ENCODE measurements at regions not wholly inside any gene's neighbourhood (a gene's known extent, or its start where the extent isn't known, plus 50 kb on each side); places are given as distances from the start of the nearest gene placed in this dataset.

DNA sequence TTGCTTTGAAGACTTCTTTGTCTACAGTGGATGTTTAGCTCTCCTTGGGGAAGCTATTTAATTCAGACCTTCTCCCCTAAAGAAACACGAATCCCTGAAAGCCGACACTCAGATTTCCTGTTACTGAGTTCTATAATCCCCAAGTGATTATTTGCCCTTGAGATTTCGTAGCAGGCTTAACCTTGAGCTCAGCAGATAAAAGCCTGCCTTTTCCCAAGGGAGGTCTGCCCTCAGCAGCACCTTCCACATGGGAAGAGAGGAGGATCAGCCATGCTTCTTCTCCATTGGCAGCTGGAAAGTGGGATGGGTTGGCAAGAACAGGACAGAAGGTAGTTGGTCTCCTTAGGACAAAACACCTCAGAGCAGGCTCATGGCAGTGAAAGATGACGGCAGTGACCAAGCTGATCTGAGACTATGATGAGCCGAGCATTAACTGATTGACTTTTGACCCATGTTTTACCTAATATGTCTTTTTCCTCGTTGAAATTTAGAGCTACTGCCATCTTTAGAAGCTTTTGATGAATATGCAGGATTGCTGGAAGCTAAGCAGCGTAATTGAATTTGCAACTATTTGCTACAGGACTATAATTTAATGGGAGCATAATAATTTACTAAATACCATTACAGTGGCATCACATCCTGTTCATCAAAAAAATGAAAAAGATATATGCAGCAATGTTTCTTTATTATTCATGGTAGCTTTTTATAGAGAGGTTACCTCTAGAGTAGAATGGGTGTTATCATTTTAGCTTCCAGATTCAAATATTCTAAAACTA is 511.1 kb upstream of the ID2 start:
- no peak overlapping the region for H3K27ac Mint-ChIP-seq
- H3K27me3 Mint-ChIP-seq: no peaks in the 10 kb centered on the region
- peaks cover 6% of the 10 kb centered on the region for H3K9me3 Mint-ChIP-seq
- no peak overlapping the region for H3K4me3 Mint-ChIP-seq
- H3K4me1 Mint-ChIP-seq (ENCODE audit: low read depth): peaks cover 15% of the 10 kb centered on the region
- H3K36me3 Mint-ChIP-seq (ENCODE audit: low read depth): no peaks in the 10 kb centered on the region

DNA sequence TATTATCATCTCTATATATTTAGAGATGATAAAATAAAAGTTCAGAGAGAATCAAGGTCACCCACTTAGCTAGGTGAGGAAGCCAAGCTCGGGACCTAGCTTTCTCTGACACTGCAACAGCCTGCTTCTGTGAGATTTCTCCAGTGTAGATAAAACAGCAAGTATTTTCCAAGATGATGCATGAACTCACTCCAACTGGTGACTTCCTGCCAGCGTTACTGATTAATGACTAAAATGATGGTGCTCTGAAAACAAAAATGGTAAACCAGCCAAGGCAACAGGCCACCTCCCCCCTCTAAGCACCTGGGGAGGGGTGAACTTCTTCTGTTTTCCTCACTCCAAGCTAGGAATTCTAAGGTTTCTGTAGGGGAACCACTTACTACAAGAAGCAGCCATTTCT is 510.2 kb upstream of the ID2 start:
- Mint-ChIP-seq H3K4me3 (no peak overlapping the region), H3K36me3 (ENCODE audit: low read depth) (no peaks in the 10 kb centered on the region), H3K9me3 (peaks cover 6% of the 10 kb centered on the region), H3K27ac (no peak overlapping the region), H3K27me3 (no peaks in the 10 kb centered on the region), H3K4me1 (ENCODE audit: low read depth) (peaks cover 15% of the 10 kb centered on the region)

DNA sequence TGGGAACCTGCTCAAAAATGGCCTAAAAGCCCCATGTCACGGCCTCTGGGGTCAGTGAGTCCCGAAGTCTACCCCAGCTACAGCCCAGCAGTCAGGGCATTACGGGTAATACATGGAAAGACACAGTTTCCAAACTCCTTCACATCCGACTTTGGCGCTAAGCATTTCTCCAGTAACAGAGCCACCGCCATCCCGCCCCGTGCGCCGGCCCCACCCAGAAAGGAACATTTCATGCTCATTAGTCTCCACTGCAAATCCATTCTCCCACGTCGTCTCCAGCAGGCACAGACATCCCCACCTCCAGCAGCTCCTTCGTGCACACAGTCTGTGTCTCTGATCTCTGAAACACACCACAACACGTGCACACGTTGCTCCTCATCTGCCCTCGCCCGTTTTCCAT is 509.2 kb upstream of the ID2 start:
- Mint-ChIP-seq H3K9me3 (peaks cover 6% of the 10 kb centered on the region), H3K4me1 (ENCODE audit: low read depth) (peaks cover 15% of the 10 kb centered on the region), H3K27me3 (no peaks in the 10 kb centered on the region), H3K27ac (no peak overlapping the region), H3K36me3 (ENCODE audit: low read depth) (no peaks in the 10 kb centered on the region), H3K4me3 (no peak overlapping the region)

DNA sequence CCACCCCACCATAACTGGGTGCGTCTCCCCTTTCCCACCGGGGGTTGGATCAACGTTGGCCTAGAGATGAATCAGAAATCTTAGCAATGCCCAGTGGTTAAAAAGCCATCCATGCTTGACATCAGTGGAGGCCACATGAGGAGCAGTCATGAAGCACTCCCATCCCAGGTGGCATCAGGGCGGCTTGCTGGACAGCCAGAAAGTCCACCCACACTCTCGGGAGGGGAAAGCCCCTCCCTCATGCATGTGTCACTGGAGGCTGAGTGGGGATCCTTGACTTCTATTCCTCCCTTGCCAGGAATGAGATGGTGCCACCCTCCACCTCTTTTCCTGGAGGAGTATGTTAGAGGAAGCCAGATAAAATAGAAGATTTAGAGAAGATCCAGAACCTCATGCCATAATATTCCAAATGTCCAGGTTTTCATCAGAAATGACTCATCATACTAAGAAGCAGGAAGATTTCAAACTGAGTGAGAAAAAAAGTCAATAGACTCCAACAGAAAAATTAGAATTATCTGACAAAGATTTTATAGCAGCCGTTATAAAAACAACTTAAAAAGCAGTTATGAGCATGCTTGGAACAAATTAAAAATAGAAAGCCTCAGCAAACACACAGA is 507.1 kb upstream of the ID2 start:
- H3K27me3 Mint-ChIP-seq: no peaks in the 10 kb centered on the region
- H3K9me3 Mint-ChIP-seq: peaks cover 9% of the 10 kb centered on the region
- H3K36me3 Mint-ChIP-seq (ENCODE audit: low read depth): no peaks in the 10 kb centered on the region
- H3K4me3 Mint-ChIP-seq: no peak overlapping the region
- no peaks in the 10 kb centered on the region for H3K4me1 Mint-ChIP-seq (ENCODE audit: low read depth)
- no peak overlapping the region for H3K27ac Mint-ChIP-seq

DNA sequence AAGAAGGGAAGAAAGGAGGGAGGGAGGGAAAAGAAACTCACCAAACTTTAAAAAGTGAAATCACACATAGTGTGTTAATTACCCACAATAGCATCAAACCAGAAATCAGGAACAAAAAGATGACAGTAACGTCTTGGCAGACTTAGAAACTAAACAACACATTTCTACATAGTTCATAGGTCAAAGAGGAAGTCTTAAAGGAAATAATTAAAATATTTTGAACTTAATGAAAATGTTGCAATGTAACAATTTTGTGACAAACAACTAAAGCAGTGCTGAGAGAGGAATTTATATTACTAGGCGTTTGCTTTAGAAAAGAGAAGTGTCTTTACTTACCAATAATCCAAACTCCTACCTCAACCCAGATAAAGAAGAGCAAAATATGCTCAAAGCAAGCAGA is 505.0 kb upstream of the ID2 start:
- Mint-ChIP-seq H3K27me3 (no peaks in the 10 kb centered on the region), H3K9me3 (peaks cover 11% of the 10 kb centered on the region), H3K4me3 (no peak overlapping the region), H3K4me1 (ENCODE audit: low read depth) (no peaks in the 10 kb centered on the region), H3K27ac (no peak overlapping the region), H3K36me3 (ENCODE audit: low read depth) (no peaks in the 10 kb centered on the region)

DNA sequence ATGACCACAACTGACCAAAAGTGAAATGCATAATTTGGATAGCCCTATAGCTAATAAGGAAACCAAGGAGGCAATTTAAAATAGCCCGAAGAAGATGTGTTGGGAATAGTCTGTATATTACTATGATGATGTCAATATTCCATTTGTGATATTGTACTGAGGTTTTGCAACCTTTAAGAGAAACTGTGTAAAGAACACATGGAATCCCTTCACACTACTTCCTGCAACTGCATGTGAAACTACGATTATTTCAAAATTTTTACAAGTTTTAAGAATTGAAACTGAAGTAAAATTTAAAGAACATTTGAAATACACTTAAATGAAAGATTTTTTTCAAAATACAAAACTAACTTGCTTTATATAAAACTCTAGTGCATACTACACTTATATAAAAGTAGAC is 504.3 kb upstream of the ID2 start:
- Mint-ChIP-seq H3K27ac (no peak overlapping the region), H3K4me3 (no peak overlapping the region), H3K27me3 (no peaks in the 10 kb centered on the region), H3K36me3 (ENCODE audit: low read depth) (no peaks in the 10 kb centered on the region), H3K4me1 (ENCODE audit: low read depth) (no peaks in the 10 kb centered on the region), H3K9me3 (peaks cover 11% of the 10 kb centered on the region)

DNA sequence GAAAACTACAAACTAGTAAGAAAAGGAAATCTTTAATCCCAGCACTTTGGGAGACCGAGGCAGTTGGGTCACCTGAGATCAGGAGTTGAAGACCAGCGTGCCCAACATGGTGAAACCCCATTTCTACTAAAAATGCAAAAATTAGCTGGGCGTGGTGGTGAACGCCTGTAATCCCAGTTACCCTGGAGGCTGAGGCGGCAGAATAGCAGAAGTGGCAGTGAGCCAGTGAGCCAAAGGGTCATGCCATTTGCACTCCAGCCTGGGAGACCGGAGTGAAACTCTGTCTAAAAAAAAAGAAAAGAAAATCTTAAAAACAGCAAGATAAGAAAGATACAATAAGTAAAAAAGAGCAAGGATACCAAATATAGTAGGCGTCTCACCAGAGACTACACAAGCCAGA is 502.9 kb upstream of the ID2 start:
- Mint-ChIP-seq H3K27me3 (no peaks in the 10 kb centered on the region), H3K4me1 (ENCODE audit: low read depth) (no peaks in the 10 kb centered on the region), H3K36me3 (ENCODE audit: low read depth) (no peaks in the 10 kb centered on the region), H3K9me3 (peaks cover 11% of the 10 kb centered on the region), H3K27ac (no peak overlapping the region), H3K4me3 (no peak overlapping the region)

DNA sequence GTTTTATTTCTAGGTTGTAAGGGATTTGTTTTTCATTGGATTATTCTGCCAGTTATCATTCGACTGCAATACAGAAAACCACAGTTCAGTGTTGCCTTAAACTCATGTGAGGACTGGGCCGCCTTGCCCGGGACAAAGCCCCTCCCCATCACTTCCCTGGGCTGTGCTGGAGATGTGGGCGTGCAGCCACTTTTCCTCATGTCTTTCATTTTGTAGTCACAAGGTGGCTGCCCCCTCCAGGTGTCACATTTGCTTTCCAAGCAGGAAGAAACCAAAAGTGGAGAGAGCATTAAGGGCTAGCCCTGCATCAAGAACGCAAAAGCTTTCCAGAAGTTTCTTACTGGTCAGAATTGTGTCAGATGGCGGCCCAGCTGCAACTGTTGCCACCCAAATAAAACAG is 492.5 kb upstream of the ID2 start:
- H3K9me3 Mint-ChIP-seq: no peaks in the 10 kb centered on the region
- no peaks in the 10 kb centered on the region for H3K27me3 Mint-ChIP-seq
- no peak overlapping the region for H3K27ac Mint-ChIP-seq
- H3K4me1 Mint-ChIP-seq (ENCODE audit: low read depth): no peaks in the 10 kb centered on the region
- no peaks in the 10 kb centered on the region for H3K36me3 Mint-ChIP-seq (ENCODE audit: low read depth)
- no peak overlapping the region for H3K4me3 Mint-ChIP-seq

DNA sequence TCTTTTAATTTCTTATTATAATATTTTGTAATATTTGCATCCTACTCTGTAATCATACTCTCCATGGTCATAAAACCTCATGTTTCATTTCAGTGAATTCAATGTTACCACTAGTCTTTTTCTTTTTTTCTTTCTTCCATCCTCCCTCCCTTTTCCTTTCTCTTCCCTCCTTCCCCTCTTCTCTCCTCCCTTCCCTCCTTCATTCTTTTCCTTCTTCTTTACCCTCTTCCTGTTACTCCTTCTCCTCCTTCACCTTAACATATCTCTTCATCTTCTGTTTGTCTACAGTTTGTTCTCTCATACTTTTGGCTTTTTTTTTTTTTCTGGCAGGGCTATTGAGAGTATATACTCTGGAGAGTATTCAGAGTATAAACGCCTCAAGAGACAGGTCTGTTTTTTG is 491.6 kb upstream of the ID2 start:
- Mint-ChIP-seq H3K27ac (no peak overlapping the region), H3K9me3 (no peaks in the 10 kb centered on the region), H3K4me3 (no peak overlapping the region), H3K36me3 (ENCODE audit: low read depth) (no peaks in the 10 kb centered on the region), H3K27me3 (no peaks in the 10 kb centered on the region), H3K4me1 (ENCODE audit: low read depth) (no peaks in the 10 kb centered on the region)

DNA sequence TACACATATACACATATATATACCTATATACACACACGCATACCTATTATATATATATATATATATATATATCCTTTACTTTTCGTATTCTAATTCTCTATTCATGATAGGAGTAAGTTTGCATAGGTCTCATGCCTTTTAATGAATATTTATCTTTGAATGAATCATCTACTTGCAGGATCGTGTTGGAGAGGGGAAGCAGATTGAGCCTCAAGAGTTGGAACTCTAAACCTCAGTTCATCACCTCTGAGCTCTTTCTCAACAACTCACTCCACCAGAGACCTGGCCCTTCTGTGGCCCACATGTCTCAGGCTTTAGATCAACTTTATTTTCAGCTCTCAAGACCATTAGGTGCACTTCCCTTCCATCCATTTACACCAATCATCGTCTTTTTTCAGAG is 490.4 kb upstream of the ID2 start:
- H3K27ac Mint-ChIP-seq: no peak overlapping the region
- no peaks in the 10 kb centered on the region for H3K27me3 Mint-ChIP-seq
- H3K4me3 Mint-ChIP-seq: no peak overlapping the region
- no peaks in the 10 kb centered on the region for H3K36me3 Mint-ChIP-seq (ENCODE audit: low read depth)
- H3K4me1 Mint-ChIP-seq (ENCODE audit: low read depth): no peaks in the 10 kb centered on the region
- no peaks in the 10 kb centered on the region for H3K9me3 Mint-ChIP-seq

DNA sequence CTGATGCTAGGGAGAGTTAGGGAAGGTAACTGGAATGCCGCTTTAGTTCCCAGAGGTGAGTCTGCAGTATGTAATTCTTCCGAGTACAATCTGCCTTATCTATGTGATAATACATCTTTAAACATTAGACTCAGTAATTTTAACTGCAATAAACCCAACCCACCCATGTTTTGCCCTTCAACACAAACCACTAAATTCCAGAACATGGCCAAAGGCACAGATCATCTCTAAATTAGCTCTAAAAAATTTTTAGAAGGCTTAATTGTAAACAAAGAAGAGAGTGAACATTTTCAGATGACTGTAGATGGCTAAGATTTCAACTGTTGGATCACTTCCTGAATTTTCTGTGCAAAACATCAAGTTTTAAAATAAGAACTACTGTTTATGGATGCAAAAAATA is 488.7 kb upstream of the ID2 start:
- no peak overlapping the region for H3K4me3 Mint-ChIP-seq
- H3K9me3 Mint-ChIP-seq: no peaks in the 10 kb centered on the region

DNA sequence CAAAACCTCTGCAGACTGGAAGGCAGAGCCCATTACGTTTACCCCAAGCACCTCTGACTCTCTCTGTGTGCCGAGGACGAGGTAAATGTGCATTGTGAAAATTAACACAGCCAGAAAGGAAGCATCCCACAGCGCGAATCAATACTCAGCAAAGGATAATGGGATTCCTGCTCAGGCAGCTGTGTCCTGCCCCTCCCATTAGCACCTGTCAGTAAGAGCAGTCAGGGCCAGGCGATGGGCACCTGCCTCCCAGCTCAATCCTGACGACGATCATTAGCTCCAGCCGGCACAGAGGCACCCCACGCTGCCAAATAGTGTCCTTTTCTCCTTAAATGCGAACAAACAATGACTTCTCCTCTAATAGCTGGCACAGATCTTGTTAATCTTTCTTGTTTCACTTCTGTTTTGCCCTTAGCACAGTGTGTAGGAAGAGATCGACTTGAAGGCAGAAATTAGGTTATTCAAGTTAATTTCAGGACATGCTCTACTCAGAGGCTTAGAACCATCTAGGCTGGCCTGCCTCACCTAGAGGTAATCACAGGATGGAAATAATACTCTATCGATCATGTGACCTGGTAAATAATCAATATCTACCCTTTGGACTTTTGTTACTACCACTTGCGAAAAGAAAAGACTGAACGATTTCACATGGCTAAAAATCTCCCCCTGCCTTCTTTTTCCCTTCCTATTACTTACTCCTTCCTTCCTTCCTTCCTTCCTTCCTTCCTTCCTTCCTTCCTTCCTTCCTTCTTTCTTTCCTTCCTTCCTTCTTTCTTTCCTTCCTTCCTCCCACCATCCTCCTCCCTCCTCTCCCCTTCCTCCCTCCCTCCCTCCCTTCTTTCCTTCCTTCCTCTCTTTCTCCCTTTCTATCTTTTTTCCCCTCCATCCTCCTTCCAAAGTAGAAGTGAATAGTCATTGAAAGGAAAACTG is 487.9 kb upstream of the ID2 start:
- Mint-ChIP-seq H3K36me3 (ENCODE audit: low read depth) (no peaks in the 10 kb centered on the region), H3K4me1 (ENCODE audit: low read depth) (no peaks in the 10 kb centered on the region), H3K27ac (no peak overlapping the region), H3K27me3 (no peaks in the 10 kb centered on the region), H3K9me3 (no peaks in the 10 kb centered on the region), H3K4me3 (no peak overlapping the region)

More for the DNA sequence above, 488.7 kb upstream of the ID2 start:
- H3K27me3 Mint-ChIP-seq: no peaks in the 10 kb centered on the region
- H3K36me3 Mint-ChIP-seq (ENCODE audit: low read depth): no peaks in the 10 kb centered on the region
- H3K4me1 Mint-ChIP-seq (ENCODE audit: low read depth): no peaks in the 10 kb centered on the region
- H3K27ac Mint-ChIP-seq: no peak overlapping the region

DNA sequence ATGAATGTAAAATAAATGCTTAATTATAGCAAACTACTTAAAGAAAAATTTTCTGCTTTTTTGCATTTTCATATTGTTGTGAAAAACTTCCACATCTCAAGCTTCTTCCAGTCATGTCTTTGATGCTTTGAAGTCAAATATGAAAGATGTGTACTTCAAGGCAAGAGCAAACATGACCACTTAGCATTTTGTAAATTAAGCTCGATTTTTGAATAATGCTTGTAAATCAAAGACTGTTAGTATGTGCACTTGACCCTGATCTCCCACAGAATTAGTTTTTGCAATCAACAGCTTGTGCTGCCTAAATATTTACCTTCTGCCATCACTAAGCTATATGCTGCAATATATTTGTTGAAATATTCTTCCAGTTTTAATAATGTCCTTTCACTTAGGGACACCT is 486.1 kb upstream of the ID2 start:
- no peaks in the 10 kb centered on the region for H3K4me1 Mint-ChIP-seq (ENCODE audit: low read depth)
- H3K9me3 Mint-ChIP-seq: no peaks in the 10 kb centered on the region
- H3K27me3 Mint-ChIP-seq: peaks cover 4% of the 10 kb centered on the region
- no peak overlapping the region for H3K27ac Mint-ChIP-seq
- no peak overlapping the region for H3K4me3 Mint-ChIP-seq
- no peaks in the 10 kb centered on the region for H3K36me3 Mint-ChIP-seq (ENCODE audit: low read depth)

DNA sequence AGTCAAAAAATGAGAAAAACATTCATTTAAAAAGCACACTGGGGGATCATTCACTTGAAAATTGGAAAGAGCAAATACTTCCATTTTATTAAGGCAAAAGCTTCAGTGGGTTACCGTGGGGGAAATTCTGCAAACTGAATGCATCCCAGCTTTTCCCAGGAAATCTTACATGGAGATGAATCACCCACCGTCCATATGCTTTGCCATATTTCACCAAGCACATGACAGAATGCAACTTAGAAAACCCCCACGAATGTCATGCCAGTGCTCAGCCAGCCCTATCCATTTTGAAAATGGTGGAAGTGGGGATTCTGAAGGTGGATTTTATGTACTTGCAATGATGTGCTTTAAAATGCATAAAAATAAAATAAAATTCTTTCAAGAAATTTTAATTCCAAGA is 485.5 kb upstream of the ID2 start:
- no peaks in the 10 kb centered on the region for H3K9me3 Mint-ChIP-seq
- H3K36me3 Mint-ChIP-seq (ENCODE audit: low read depth): no peaks in the 10 kb centered on the region
- H3K27me3 Mint-ChIP-seq: peaks cover 4% of the 10 kb centered on the region

DNA sequence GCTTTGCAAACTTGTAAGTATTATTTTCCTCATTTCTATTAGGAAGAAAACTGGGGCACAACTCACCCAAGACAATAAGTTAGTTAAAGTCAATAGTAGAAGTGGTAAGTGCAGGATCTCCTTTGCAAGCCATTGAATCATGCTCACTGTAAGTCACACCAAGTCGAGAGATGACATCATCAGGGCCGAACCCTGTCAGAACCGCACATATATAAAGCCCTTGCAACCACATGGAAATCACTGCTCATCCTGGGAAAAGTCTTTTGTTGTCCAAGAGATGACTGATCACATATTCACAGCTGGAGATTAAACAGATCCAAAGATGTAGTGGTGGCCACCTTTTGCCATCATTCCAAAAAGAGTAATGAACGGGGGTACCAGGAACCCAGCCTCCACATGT is 484.8 kb upstream of the ID2 start:
- no peak overlapping the region for H3K4me3 Mint-ChIP-seq
- H3K9me3 Mint-ChIP-seq: no peaks in the 10 kb centered on the region
- H3K27me3 Mint-ChIP-seq: peaks cover 4% of the 10 kb centered on the region
- no peaks in the 10 kb centered on the region for H3K36me3 Mint-ChIP-seq (ENCODE audit: low read depth)
- no peak overlapping the region for H3K27ac Mint-ChIP-seq
- H3K4me1 Mint-ChIP-seq (ENCODE audit: low read depth): peaks cover 5% of the 10 kb centered on the region

More for the DNA sequence above, 485.5 kb upstream of the ID2 start:
- Mint-ChIP-seq H3K4me1 (ENCODE audit: low read depth) (no peaks in the 10 kb centered on the region), H3K4me3 (no peak overlapping the region), H3K27ac (no peak overlapping the region)
